ENCODE measurements at regions not wholly inside any gene's neighbourhood (a gene's known extent, or its start where the extent isn't known, plus 50 kb on each side); places are given as distances from the start of the nearest gene placed in this dataset.

- TF ChIP-seq ZBTB33 (IDR thresholded peaks at IDR 0.05; ENCODE audit: borderline replicate concordance, low read depth): no peak
- no peak for TF ChIP-seq EZH2phosphoT487 (IDR thresholded peaks at IDR 0.05; ENCODE audit: borderline replicate concordance, low read depth)
- TF ChIP-seq, protein P1, sequence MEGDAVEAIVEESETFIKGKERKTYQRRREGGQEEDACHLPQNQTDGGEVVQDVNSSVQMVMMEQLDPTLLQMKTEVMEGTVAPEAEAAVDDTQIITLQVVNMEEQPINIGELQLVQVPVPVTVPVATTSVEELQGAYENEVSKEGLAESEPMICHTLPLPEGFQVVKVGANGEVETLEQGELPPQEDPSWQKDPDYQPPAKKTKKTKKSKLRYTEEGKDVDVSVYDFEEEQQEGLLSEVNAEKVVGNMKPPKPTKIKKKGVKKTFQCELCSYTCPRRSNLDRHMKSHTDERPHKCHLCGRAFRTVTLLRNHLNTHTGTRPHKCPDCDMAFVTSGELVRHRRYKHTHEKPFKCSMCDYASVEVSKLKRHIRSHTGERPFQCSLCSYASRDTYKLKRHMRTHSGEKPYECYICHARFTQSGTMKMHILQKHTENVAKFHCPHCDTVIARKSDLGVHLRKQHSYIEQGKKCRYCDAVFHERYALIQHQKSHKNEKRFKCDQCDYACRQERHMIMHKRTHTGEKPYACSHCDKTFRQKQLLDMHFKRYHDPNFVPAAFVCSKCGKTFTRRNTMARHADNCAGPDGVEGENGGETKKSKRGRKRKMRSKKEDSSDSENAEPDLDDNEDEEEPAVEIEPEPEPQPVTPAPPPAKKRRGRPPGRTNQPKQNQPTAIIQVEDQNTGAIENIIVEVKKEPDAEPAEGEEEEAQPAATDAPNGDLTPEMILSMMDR (IDR thresholded peaks at IDR 0.05): no peak
- TF ChIP-seq FOXJ3 (CRISPR knock-in tag; IDR thresholded peaks at IDR 0.05): no peak
- TF ChIP-seq JUND (IDR thresholded peaks at IDR 0.05): no peak
- TF ChIP-seq, protein P2, sequence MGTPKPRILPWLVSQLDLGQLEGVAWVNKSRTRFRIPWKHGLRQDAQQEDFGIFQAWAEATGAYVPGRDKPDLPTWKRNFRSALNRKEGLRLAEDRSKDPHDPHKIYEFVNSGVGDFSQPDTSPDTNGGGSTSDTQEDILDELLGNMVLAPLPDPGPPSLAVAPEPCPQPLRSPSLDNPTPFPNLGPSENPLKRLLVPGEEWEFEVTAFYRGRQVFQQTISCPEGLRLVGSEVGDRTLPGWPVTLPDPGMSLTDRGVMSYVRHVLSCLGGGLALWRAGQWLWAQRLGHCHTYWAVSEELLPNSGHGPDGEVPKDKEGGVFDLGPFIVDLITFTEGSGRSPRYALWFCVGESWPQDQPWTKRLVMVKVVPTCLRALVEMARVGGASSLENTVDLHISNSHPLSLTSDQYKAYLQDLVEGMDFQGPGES (IDR thresholded peaks at IDR 0.05; ENCODE audit: low read depth, low read length): no peak
- no peak for TF ChIP-seq POLR2AphosphoS5 (IDR thresholded peaks at IDR 0.05; ENCODE audit: low read depth, low read length)
- TF ChIP-seq RAD21 (IDR thresholded peaks at IDR 0.05; ENCODE audit: low read length): no peak
- no peak for TF ChIP-seq USF1 (IDR thresholded peaks at IDR 0.05; ENCODE audit: borderline replicate concordance, low read depth)
- TF ChIP-seq RXRA (IDR thresholded peaks at IDR 0.05; ENCODE audit: borderline replicate concordance, low read depth): no peak
- CTCF ChIA-PET: no interaction called here
- H4K20me1 ChIP-seq (ENCODE audit: insufficient read depth): no peaks in the 10 kb centered on the region
- no peaks in the 10 kb centered on the region for H3K36me3 ChIP-seq (replicated peaks in 1 of 2; ENCODE audit: control insufficient read depth in 1 of 2, insufficient read depth in 2 of 2, low read length in 1 of 2)
- DNase-seq: no peak
- 86% methylated on average over 1 of the region's 1 CpG for WGBS (ENCODE audit: low lambda C conversion rate)
- H3F3A ChIP-seq (replicated peaks; ENCODE audit: insufficient read depth): peaks cover 9% of the 10 kb centered on the region
- no peak overlapping the region for H2AFZ ChIP-seq (ENCODE audit: low read depth)
- no peaks in the 10 kb centered on the region for H3K27me3 ChIP-seq (ENCODE audit: insufficient read depth)
- no peak overlapping the region for H3K4me2 ChIP-seq
- H3K4me1 ChIP-seq (ENCODE audit: control insufficient read depth in 1 of 2, insufficient read depth in 2 of 2, low read depth in 1 of 2, low read length in 1 of 2): peaks cover 0 to 12% of the 10 kb centered on the region in 2 experiments; a peak in 2 of 4 replicates
- no peak overlapping the region for H3K9ac ChIP-seq
- H3K27ac ChIP-seq (ENCODE audit: low read depth in 2 of 2, low read length in 1 of 2): no peak overlapping the region
- POLR2A ChIA-PET: no interaction called here
- no peaks in the 10 kb centered on the region for H3K9me3 ChIP-seq
- H3K9me2 ChIP-seq: no peaks in the 10 kb centered on the region
- no peaks in the 10 kb centered on the region for H3K79me2 ChIP-seq (ENCODE audit: insufficient read depth)
- H3K4me3 ChIP-seq (ENCODE audit: low read depth in 2 of 2, low read length in 1 of 2): no peak overlapping the region
Observed at GRCh38 chr12:89070603-89071002, 281.7 kb downstream of the DUSP6 start.

DNA sequence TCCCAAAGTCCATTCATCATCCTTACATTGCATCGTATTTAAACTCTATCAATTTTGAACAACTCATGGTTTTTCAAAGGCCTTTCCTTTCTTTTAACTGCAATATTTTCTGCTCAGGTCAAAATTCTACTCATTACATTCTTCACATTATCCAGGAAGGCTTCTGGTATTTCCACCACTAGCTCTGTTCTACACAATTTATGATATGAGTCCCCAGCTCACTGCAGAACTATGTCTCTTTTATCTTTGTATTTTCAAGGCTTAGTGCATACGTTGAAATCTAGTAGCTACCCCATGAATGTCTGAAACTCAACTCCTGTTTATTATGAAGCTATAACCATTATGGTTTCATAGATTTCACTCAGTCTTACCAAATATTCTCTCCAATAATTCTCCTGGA lies 282.9 kb downstream of the DUSP6 start:
- H3K4me2 ChIP-seq: no peak overlapping the region

More for the DNA sequence above, 282.9 kb downstream of the DUSP6 start:
- no peak overlapping the region for H3K9ac ChIP-seq
- H3K27ac ChIP-seq (ENCODE audit: low read depth in 2 of 2, low read length in 1 of 2): no peak overlapping the region
- no peaks in the 10 kb centered on the region for H3K9me3 ChIP-seq
- peaks cover 0 to 12% of the 10 kb centered on the region in 2 experiments; a peak in 2 of 4 replicates for H3K4me1 ChIP-seq (ENCODE audit: control insufficient read depth in 1 of 2, insufficient read depth in 2 of 2, low read depth in 1 of 2, low read length in 1 of 2)
- H4K20me1 ChIP-seq (ENCODE audit: insufficient read depth): no peaks in the 10 kb centered on the region
- CTCF ChIA-PET: interaction anchor here (1.5 kb wide), 1 partner anchor 11 kb away, joined by 5 read pairs; no protein-coding TSS in a partner anchor
- no peaks in the 10 kb centered on the region for H3K79me2 ChIP-seq (ENCODE audit: insufficient read depth)
- WGBS (ENCODE audit: low lambda C conversion rate): 90% methylated on average over 2 of the region's 2 CpGs
- no peak overlapping the region for H2AFZ ChIP-seq (ENCODE audit: low read depth)
- peaks cover 15% of the 10 kb centered on the region for H3F3A ChIP-seq (replicated peaks; ENCODE audit: insufficient read depth)
- TF ChIP-seq, protein P3, sequence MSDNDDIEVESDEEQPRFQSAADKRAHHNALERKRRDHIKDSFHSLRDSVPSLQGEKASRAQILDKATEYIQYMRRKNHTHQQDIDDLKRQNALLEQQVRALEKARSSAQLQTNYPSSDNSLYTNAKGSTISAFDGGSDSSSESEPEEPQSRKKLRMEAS (IDR thresholded peaks at IDR 0.05; ENCODE audit: low read depth): no peak
- no peak for TF ChIP-seq NRF1 (IDR thresholded peaks at IDR 0.05; ENCODE audit: low read depth, low read length)
- TF ChIP-seq RFX5 (IDR thresholded peaks at IDR 0.05; ENCODE audit: low read length): no peak
- no peak for TF ChIP-seq ZBTB33 (IDR thresholded peaks at IDR 0.05; ENCODE audit: borderline replicate concordance, low read depth)
- TF ChIP-seq SIN3A (IDR thresholded peaks at IDR 0.05; ENCODE audit: borderline replicate concordance, low read depth, low read length): no peak
- no peak for TF ChIP-seq TAF1 (IDR thresholded peaks at IDR 0.05; ENCODE audit: borderline replicate concordance, low read depth, low read length)
- no peaks in the 10 kb centered on the region for H3K9me2 ChIP-seq
- H3K27me3 ChIP-seq (ENCODE audit: insufficient read depth): no peaks in the 10 kb centered on the region
- POLR2A ChIA-PET: no interaction called here
- no peak overlapping the region for H3K4me3 ChIP-seq (ENCODE audit: low read depth in 2 of 2, low read length in 1 of 2)
- DNase-seq: no peak
- H3K36me3 ChIP-seq (replicated peaks in 1 of 2; ENCODE audit: control insufficient read depth in 1 of 2, insufficient read depth in 2 of 2, low read length in 1 of 2): no peaks in the 10 kb centered on the region
